GM23338 (cell line): ENCODE measurements at regions not wholly inside any gene's neighbourhood (a gene's known extent, or its start where the extent isn't known, plus 50 kb on each side); places are given as distances from the start of the nearest gene placed in this dataset.

ENCODE experiments used
- ATAC-seq: fragments of 200-7000 bp; cut with Tn5 transposase; 3 replicates; pipeline ENCODE4 v1.9.1; 2020
- DNase-seq: peaks from one replicate; pipeline ENCODE4 v3.0.0-alpha.2; 2015; ENCODE audit warnings: low spot score
- H2AFZ ChIP-seq: fragments of 200-600 bp; sonication (generic); 2 replicates; pipeline ENCODE4 v1.8.0; 2016; ENCODE audit warnings: antibody characterized with exemption, mild to moderate bottlenecking, moderate library complexity
- H3F3A ChIP-seq: fragments of 200-600 bp; sonication (generic); replicated peaks from 2 replicates; pipeline ENCODE4 v1.8.0; 2017; ENCODE audit warnings: antibody characterized with exemption, mixed run types, low read depth
- H3K27ac ChIP-seq: fragments of 200-600 bp; sonication (generic); 2 replicates; pipeline ENCODE4 v1.6.1; 2016; ENCODE audit warnings: low read depth
- H3K27me3 ChIP-seq: fragments of 200-600 bp; sonication (generic); 2 replicates; pipeline ENCODE4 v1.8.0; 2016; ENCODE audit warnings: mild to moderate bottlenecking, mixed run types, moderate library complexity; ENCODE audit not compliant: insufficient read depth
- H3K36me3 ChIP-seq: fragments of 200-600 bp; sonication (generic); 2 replicates; pipeline ENCODE4 v1.8.0; 2016; ENCODE audit warnings: mild to moderate bottlenecking; ENCODE audit not compliant: insufficient read depth
- H3K4me1 ChIP-seq: fragments of 200-600 bp; sonication (generic); 2 replicates; pipeline ENCODE4 v1.8.0; 2016; ENCODE audit warnings: mild to moderate bottlenecking, moderate library complexity; ENCODE audit not compliant: insufficient read depth
- H3K4me2 ChIP-seq: fragments of 200-600 bp; sonication (generic); 2 replicates; pipeline ENCODE4 v1.7.1; 2017; ENCODE audit warnings: mixed run types
- H3K4me3 ChIP-seq: fragments of 200-600 bp; sonication (generic); 2 replicates; pipeline ENCODE4 v1.6.1; 2016; ENCODE audit warnings: mixed run types
- H3K79me2 ChIP-seq: fragments of 200-600 bp; sonication (generic); replicated peaks from 2 replicates; pipeline ENCODE4 v1.8.0; 2017; ENCODE audit warnings: mild to moderate bottlenecking; ENCODE audit not compliant: insufficient read depth
- H3K9me2 ChIP-seq: fragments of 200-600 bp; sonication (generic); 2 replicates; pipeline ENCODE4 v1.8.0; 2017; ENCODE audit not compliant: insufficient read depth
- H4K20me1 ChIP-seq: fragments of 200-600 bp; sonication (generic); replicated peaks from 2 replicates; pipeline ENCODE4 v1.8.0; 2017; ENCODE audit warnings: mild to moderate bottlenecking; ENCODE audit not compliant: insufficient read depth
- H3K27ac Mint-ChIP-seq: 2 replicates; pipeline ENCODE4 v1.8.0; 2020; ENCODE audit warnings: inconsistent platforms, mild to moderate bottlenecking, moderate library complexity, mixed read lengths
- H3K27me3 Mint-ChIP-seq: 3 replicates; pipeline ENCODE4 v1.8.0; 2022; ENCODE audit warnings: low read depth, mild to moderate bottlenecking, moderate library complexity, mixed read lengths, inconsistent platforms; ENCODE audit not compliant: insufficient read depth, poor library complexity
- H3K36me3 Mint-ChIP-seq: 3 replicates; pipeline ENCODE4 v1.8.0; 2021; ENCODE audit warnings: low read depth, mild to moderate bottlenecking, inconsistent platforms, moderate library complexity, mixed read lengths
- H3K4me1 Mint-ChIP-seq: 3 replicates; pipeline ENCODE4 v1.8.0; 2020; ENCODE audit warnings: mild to moderate bottlenecking, inconsistent platforms, mixed read lengths
- H3K4me3 Mint-ChIP-seq: 3 replicates; pipeline ENCODE4 v1.8.0; 2021; ENCODE audit warnings: moderate library complexity, mild to moderate bottlenecking, inconsistent platforms, mixed read lengths
- H3K9me3 Mint-ChIP-seq: 3 replicates; pipeline ENCODE4 v1.8.0; 2020; ENCODE audit warnings: moderate library complexity, mild to moderate bottlenecking, inconsistent platforms, mixed read lengths
- CREB1 ChIP-seq: fragments of 250-450 bp; sonication (Bioruptor Pico); IDR thresholded peaks from 2 replicates; pipeline ENCODE4 v1.5.0; 2020; ENCODE audit warnings: low read depth, mild to moderate bottlenecking, moderate library complexity
- CTCF ChIP-seq, 2 experiments: fragments of 200-600 bp in 1 of 2; sonication (generic) in 1 of 2; conservative IDR thresholded peaks; 2 replicates each; pipeline versions ENCODE4 v1.5.1 to v1.6.1; 2016 to 2017; ENCODE audit warnings: antibody characterized with exemption in 2 of 2, low read depth in 2 of 2, mild to moderate bottlenecking in 2 of 2, moderate library complexity in 1 of 2
- EZH2 ChIP-seq: fragments of 200-600 bp; sonication (generic); IDR thresholded peaks from one replicate; pipeline ENCODE4 v1.8.0; 2017; ENCODE audit warnings: antibody characterized with exemption, mild to moderate bottlenecking, low read depth; ENCODE audit not compliant: unreplicated experiment
- EZH2phosphoT487 ChIP-seq: fragments of 200-600 bp; sonication (generic); IDR thresholded peaks from one replicate; pipeline ENCODE4 v1.8.1; 2018; ENCODE audit warnings: antibody characterized with exemption; ENCODE audit not compliant: unreplicated experiment
- JUNB ChIP-seq: IDR thresholded peaks from one replicate; pipeline ENCODE4 v1.6.1; 2016; ENCODE audit warnings: antibody characterized with exemption; ENCODE audit not compliant: unreplicated experiment
- NANOG ChIP-seq: IDR thresholded peaks from 2 replicates; pipeline ENCODE4 v1.6.1; 2016; ENCODE audit warnings: antibody characterized with exemption, borderline replicate concordance
- STAT1 ChIP-seq: IDR thresholded peaks from one replicate; pipeline ENCODE4 v1.6.1; 2016; ENCODE audit warnings: antibody characterized with exemption; ENCODE audit not compliant: unreplicated experiment
- ZNF114 ChIP-seq: fragments of 250-450 bp; sonication (Bioruptor Pico); IDR thresholded peaks from 2 replicates; pipeline ENCODE4 v1.5.0; 2020; ENCODE audit warnings: mild to moderate bottlenecking, moderate library complexity
- ZNF331 ChIP-seq: fragments of 250-450 bp; sonication (Bioruptor Pico); IDR thresholded peaks from 2 replicates; pipeline ENCODE4 v1.5.0; 2020; ENCODE audit warnings: low read depth, mild to moderate bottlenecking, moderate library complexity
- TF ChIP-seq, protein P1 (sequence below): fragments of 250-450 bp; sonication (Bioruptor Pico); IDR thresholded peaks from 2 replicates; pipeline ENCODE4 v1.5.0; 2020; ENCODE audit warnings: mild to moderate bottlenecking, moderate library complexity
- TF ChIP-seq, protein P2 (sequence below): IDR thresholded peaks from 2 replicates; pipeline ENCODE4 v1.6.1; 2016; ENCODE audit warnings: antibody characterized with exemption

DNA sequence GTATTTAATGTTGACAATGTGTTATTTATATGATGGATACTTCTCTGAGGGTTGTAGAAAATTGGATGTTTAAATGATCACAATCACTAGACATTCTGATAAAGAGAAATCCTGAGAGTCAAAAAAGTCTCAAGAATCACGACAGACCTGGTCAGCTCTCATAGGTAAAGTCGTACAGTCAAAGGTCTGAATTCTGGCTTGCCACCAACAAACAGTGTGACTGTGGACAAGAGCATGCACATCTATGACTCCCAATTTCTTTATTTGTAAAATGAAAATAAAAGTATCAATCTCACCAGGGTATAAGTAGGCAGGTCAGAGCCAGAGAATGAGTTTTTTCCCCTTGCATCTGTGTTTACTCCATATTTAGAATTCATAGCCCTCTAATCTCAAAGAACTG, 556.7 kb downstream of the FAM181B start:
- 0 out of 3 replicates have a peak, but pooled peaks cover 7% of the 10 kb centered on the region for H3K36me3 Mint-ChIP-seq
- ATAC-seq (no peak), DNase-seq (no peak)
- peaks cover 9% of the 10 kb centered on the region; the same call in 1 of the 2 replicates for H3K9me2 ChIP-seq
- peaks cover 11% of the 10 kb centered on the region; the same call in 2 of the 3 replicates for H3K9me3 Mint-ChIP-seq
- H3K27me3 ChIP-seq: no peaks in the 10 kb centered on the region
- H3K4me2 ChIP-seq: no peak overlapping the region
- no peak overlapping the region for H3K27ac Mint-ChIP-seq
- no peaks in the 10 kb centered on the region for H3K27me3 Mint-ChIP-seq
- 0 out of 2 replicates have a peak, but pooled peaks cover 6% of the 10 kb centered on the region for H3K4me1 ChIP-seq
- H3K27ac ChIP-seq: no peak overlapping the region
- H3K79me2 ChIP-seq: no peaks in the 10 kb centered on the region
- no peak overlapping the region for H3K4me3 Mint-ChIP-seq
- no peaks in the 10 kb centered on the region for H3F3A ChIP-seq
- TF ChIP-seq, protein P1, sequence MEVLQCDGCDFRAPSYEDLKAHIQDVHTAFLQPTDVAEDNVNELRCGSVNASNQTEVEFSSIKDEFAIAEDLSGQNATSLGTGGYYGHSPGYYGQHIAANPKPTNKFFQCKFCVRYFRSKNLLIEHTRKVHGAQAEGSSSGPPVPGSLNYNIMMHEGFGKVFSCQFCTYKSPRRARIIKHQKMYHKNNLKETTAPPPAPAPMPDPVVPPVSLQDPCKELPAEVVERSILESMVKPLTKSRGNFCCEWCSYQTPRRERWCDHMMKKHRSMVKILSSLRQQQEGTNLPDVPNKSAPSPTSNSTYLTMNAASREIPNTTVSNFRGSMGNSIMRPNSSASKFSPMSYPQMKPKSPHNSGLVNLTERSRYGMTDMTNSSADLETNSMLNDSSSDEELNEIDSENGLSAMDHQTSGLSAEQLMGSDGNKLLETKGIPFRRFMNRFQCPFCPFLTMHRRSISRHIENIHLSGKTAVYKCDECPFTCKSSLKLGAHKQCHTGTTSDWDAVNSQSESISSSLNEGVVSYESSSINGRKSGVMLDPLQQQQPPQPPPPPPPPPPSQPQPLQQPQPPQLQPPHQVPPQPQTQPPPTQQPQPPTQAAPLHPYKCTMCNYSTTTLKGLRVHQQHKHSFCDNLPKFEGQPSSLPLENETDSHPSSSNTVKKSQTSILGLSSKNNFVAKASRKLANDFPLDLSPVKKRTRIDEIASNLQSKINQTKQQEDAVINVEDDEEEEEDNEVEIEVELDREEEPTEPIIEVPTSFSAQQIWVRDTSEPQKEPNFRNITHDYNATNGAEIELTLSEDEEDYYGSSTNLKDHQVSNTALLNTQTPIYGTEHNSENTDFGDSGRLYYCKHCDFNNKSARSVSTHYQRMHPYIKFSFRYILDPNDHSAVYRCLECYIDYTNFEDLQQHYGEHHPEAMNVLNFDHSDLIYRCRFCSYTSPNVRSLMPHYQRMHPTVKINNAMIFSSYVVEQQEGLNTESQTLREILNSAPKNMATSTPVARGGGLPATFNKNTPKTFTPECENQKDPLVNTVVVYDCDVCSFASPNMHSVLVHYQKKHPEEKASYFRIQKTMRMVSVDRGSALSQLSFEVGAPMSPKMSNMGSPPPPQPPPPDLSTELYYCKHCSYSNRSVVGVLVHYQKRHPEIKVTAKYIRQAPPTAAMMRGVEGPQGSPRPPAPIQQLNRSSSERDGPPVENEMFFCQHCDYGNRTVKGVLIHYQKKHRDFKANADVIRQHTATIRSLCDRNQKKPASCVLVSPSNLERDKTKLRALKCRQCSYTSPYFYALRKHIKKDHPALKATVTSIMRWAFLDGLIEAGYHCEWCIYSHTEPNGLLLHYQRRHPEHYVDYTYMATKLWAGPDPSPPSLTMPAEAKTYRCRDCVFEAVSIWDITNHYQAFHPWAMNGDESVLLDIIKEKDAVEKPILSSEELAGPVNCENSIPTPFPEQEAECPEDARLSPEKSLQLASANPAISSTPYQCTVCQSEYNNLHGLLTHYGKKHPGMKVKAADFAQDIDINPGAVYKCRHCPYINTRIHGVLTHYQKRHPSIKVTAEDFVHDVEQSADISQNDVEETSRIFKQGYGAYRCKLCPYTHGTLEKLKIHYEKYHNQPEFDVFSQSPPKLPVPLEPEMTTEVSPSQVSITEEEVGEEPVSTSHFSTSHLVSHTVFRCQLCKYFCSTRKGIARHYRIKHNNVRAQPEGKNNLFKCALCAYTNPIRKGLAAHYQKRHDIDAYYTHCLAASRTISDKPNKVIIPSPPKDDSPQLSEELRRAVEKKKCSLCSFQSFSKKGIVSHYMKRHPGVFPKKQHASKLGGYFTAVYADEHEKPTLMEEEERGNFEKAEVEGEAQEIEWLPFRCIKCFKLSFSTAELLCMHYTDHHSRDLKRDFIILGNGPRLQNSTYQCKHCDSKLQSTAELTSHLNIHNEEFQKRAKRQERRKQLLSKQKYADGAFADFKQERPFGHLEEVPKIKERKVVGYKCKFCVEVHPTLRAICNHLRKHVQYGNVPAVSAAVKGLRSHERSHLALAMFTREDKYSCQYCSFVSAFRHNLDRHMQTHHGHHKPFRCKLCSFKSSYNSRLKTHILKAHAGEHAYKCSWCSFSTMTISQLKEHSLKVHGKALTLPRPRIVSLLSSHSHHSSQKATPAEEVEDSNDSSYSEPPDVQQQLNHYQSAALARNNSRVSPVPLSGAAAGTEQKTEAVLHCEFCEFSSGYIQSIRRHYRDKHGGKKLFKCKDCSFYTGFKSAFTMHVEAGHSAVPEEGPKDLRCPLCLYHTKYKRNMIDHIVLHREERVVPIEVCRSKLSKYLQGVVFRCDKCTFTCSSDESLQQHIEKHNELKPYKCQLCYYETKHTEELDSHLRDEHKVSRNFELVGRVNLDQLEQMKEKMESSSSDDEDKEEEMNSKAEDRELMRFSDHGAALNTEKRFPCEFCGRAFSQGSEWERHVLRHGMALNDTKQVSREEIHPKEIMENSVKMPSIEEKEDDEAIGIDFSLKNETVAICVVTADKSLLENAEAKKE: no peak
- TF ChIP-seq NANOG (no peak), CREB1 (no peak), EZH2phosphoT487 (no peak), EZH2 (no peak), CTCF (conservative IDR thresholded peaks at IDR 0.05; ENCODE audit: low read depth in 2 of 2) (no peak), STAT1 (no peak), ZNF331 (no peak), ZNF114 (CRISPR knock-in tag) (no peak), JUNB (no peak)
- TF ChIP-seq, protein P2, sequence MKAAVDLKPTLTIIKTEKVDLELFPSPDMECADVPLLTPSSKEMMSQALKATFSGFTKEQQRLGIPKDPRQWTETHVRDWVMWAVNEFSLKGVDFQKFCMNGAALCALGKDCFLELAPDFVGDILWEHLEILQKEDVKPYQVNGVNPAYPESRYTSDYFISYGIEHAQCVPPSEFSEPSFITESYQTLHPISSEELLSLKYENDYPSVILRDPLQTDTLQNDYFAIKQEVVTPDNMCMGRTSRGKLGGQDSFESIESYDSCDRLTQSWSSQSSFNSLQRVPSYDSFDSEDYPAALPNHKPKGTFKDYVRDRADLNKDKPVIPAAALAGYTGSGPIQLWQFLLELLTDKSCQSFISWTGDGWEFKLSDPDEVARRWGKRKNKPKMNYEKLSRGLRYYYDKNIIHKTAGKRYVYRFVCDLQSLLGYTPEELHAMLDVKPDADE: no peak
- no peak overlapping the region for H2AFZ ChIP-seq
- H3K36me3 ChIP-seq: peaks cover 3% of the 10 kb centered on the region; the same call in 1 of the 2 replicates
- H3K4me3 ChIP-seq: no peak overlapping the region
- no peaks in the 10 kb centered on the region for H4K20me1 ChIP-seq
- peaks cover 4% of the 10 kb centered on the region; the same call in 2 of the 3 replicates for H3K4me1 Mint-ChIP-seq
